DND-41 (cell line): ENCODE measurements at regions not wholly inside any gene's neighbourhood (a gene's known extent, or its start where the extent isn't known, plus 50 kb on each side); places are given as distances from the start of the nearest gene placed in this dataset.

Experiments used
- ATAC-seq: fragments of 200-7000 bp; cut with Tn5 transposase; 3 replicates; pipeline ENCODE4 v1.9.1; 2021; ENCODE audit warnings: low read depth; ENCODE audit not compliant: insufficient read depth
- DNase-seq: peaks from one replicate; pipeline ENCODE4 v3.0.0-alpha.2; 2020
- H2AFZ ChIP-seq: 2 replicates; pipeline ENCODE4 v1.6.0; 2012; ENCODE audit warnings: low read depth, low read length
- H3K27ac ChIP-seq: 2 replicates; pipeline ENCODE4 v1.5.1; 2012; ENCODE audit warnings: low read length, inconsistent platforms
- H3K27me3 ChIP-seq: fragments of 200-600 bp; sonication (generic); 2 replicates; pipeline ENCODE4 v1.6.0; 2012; ENCODE audit warnings: low read length, mild to moderate bottlenecking, inconsistent platforms; ENCODE audit not compliant: insufficient read depth, poor library complexity
- H3K36me3 ChIP-seq: 2 replicates; pipeline ENCODE4 v1.5.1; 2012; ENCODE audit warnings: low read length, inconsistent platforms; ENCODE audit not compliant: insufficient read depth
- H3K4me1 ChIP-seq: 2 replicates; pipeline ENCODE4 v1.5.1; 2012; ENCODE audit warnings: mild to moderate bottlenecking, low read length; ENCODE audit not compliant: insufficient read depth
- H3K4me2 ChIP-seq: 2 replicates; pipeline ENCODE4 v1.6.0; 2012; ENCODE audit warnings: mild to moderate bottlenecking, moderate library complexity, low read length, inconsistent platforms; ENCODE audit not compliant: insufficient read depth
- H3K4me3 ChIP-seq, 2 experiments: fragments of 200-600 bp in 1 of 2; shearing (Covaris generic) in 1 of 2; 2 replicates each; pipeline ENCODE4 v1.5.1; 2012 to 2016; ENCODE audit warnings: inconsistent platforms in 2 of 2, low read length in 2 of 2, mild to moderate bottlenecking in 2 of 2, low read depth in 1 of 2, moderate library complexity in 1 of 2
- H3K79me2 ChIP-seq: 2 replicates; pipeline ENCODE4 v1.6.0; 2012; ENCODE audit warnings: low read length, inconsistent platforms; ENCODE audit not compliant: insufficient read depth
- H3K9ac ChIP-seq: 2 replicates; pipeline ENCODE4 v1.6.0; 2012; ENCODE audit warnings: low read depth, mild to moderate bottlenecking, inconsistent platforms, low read length, moderate library complexity
- H3K9me3 ChIP-seq: 2 replicates; pipeline ENCODE4 v1.5.1; 2012; ENCODE audit warnings: low read length, moderate library complexity, mild to moderate bottlenecking, inconsistent platforms; ENCODE audit not compliant: insufficient read depth, severe bottlenecking
- H4K20me1 ChIP-seq: 2 replicates; pipeline ENCODE4 v1.6.0; 2012; ENCODE audit warnings: low read length; ENCODE audit not compliant: insufficient read depth
- EZH2 ChIP-seq: IDR thresholded peaks from 3 replicates; pipeline ENCODE4 v1.6.1; 2012; ENCODE audit warnings: borderline replicate concordance, low read depth, mild to moderate bottlenecking, moderate library complexity, low read length, inconsistent platforms; ENCODE audit not compliant: severe bottlenecking
- TF ChIP-seq, protein P1 (sequence below): IDR thresholded peaks from 2 replicates; pipeline ENCODE4 v1.5.1; 2012; ENCODE audit warnings: borderline replicate concordance, low read length, moderate library complexity, mild to moderate bottlenecking; ENCODE audit not compliant: poor library complexity, severe bottlenecking; ENCODE audit errors: extremely low read depth

DNA sequence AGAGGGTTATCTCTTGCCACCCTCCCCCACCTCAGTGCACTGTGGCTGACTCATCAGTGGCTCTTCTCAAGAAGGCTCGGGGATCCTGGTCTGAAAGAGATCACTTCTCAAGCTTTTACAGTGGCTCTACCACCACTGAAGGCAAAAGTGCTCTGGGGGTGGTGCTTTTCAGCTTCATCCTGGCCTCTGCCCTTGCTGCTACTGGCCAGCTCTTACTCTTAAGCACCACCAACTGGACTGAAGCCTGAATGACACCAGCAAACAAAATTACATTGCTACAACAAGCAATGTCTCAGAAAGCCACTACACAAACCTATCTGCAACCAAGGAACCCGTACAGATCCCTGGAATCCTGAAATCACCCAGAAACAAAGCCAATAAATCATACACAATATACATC is 402.1 kb downstream of the EPHA7 start:
- DNase-seq (no peak), ATAC-seq (no peak)
- no peaks in the 10 kb centered on the region for H3K36me3 ChIP-seq
- no peak overlapping the region for H3K4me3 ChIP-seq
- H3K79me2 ChIP-seq: no peaks in the 10 kb centered on the region
- no peaks in the 10 kb centered on the region for H3K27me3 ChIP-seq
- H3K4me1 ChIP-seq: no peaks in the 10 kb centered on the region
- H4K20me1 ChIP-seq: no peaks in the 10 kb centered on the region
- no peak overlapping the region for H3K27ac ChIP-seq
- H3K4me2 ChIP-seq: no peak overlapping the region
- TF ChIP-seq, protein P1, sequence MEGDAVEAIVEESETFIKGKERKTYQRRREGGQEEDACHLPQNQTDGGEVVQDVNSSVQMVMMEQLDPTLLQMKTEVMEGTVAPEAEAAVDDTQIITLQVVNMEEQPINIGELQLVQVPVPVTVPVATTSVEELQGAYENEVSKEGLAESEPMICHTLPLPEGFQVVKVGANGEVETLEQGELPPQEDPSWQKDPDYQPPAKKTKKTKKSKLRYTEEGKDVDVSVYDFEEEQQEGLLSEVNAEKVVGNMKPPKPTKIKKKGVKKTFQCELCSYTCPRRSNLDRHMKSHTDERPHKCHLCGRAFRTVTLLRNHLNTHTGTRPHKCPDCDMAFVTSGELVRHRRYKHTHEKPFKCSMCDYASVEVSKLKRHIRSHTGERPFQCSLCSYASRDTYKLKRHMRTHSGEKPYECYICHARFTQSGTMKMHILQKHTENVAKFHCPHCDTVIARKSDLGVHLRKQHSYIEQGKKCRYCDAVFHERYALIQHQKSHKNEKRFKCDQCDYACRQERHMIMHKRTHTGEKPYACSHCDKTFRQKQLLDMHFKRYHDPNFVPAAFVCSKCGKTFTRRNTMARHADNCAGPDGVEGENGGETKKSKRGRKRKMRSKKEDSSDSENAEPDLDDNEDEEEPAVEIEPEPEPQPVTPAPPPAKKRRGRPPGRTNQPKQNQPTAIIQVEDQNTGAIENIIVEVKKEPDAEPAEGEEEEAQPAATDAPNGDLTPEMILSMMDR: no peak
- no peak for TF ChIP-seq EZH2
- no peak overlapping the region for H3K9ac ChIP-seq
- H2AFZ ChIP-seq: no peak overlapping the region
- no peaks in the 10 kb centered on the region for H3K9me3 ChIP-seq

DNA sequence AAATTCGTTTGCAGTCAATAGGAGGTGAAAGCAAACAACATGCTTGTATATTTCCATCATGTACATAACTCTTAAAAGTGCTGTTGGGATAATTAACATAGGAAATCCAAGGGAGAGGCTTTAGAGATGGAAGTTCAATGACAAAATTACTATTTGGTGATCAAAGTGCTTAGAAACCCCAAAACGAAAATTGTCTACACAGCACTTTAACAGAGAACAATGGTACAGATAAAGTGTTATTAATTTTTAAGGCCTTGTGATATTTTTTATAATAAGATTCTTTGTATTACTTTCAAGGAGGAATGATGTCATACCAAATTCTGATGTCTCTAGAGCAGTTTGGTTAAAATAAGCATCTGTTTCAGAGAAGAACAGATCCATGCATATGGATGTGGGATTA is 406.3 kb downstream of the EPHA7 start:
- Histone ChIP-seq H3K4me3 (no peak overlapping the region), H3K27me3 (no peaks in the 10 kb centered on the region), H2AFZ (no peak overlapping the region), H3K4me2 (no peak overlapping the region), H3K36me3 (no peaks in the 10 kb centered on the region), H3K4me1 (no peaks in the 10 kb centered on the region), H4K20me1 (no peaks in the 10 kb centered on the region), H3K79me2 (no peaks in the 10 kb centered on the region), H3K9me3 (no peaks in the 10 kb centered on the region), H3K27ac (no peak overlapping the region), H3K9ac (no peak overlapping the region)
- ATAC-seq (no peak), DNase-seq (no peak)
- no peak for TF ChIP-seq EZH2
- TF ChIP-seq, protein P1: no peak

DNA sequence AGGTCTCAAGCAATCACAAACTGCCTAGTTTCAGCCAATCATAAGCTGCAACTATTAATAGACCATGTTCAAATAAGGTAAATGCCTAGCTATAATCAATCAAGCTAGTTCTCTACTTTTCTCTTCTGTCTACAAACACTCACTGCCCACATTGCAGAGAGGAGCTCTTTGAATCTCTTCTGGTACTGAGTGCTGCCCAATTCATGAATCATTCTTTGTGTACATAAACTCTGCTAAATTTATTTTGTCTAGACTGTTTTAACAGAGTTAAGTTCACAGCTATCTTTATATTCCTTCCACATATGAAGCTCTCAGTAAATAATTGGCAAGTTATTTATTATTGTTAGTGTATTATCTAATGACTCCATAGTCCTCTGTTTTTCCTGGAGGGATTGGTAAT is 411.0 kb downstream of the EPHA7 start:
- H3K27ac ChIP-seq: no peak overlapping the region
- H3K9me3 ChIP-seq: no peaks in the 10 kb centered on the region
- no peak overlapping the region for H2AFZ ChIP-seq
- no peak for TF ChIP-seq EZH2
- TF ChIP-seq, protein P1: no peak
- no peaks in the 10 kb centered on the region for H3K4me1 ChIP-seq
- no peak for DNase-seq
- no peak overlapping the region for H3K4me2 ChIP-seq
- H4K20me1 ChIP-seq: no peaks in the 10 kb centered on the region
- no peak overlapping the region for H3K9ac ChIP-seq
- no peaks in the 10 kb centered on the region for H3K36me3 ChIP-seq
- H3K27me3 ChIP-seq: no peaks in the 10 kb centered on the region
- H3K4me3 ChIP-seq: no peak overlapping the region
- no peak for ATAC-seq
- no peaks in the 10 kb centered on the region for H3K79me2 ChIP-seq

DNA sequence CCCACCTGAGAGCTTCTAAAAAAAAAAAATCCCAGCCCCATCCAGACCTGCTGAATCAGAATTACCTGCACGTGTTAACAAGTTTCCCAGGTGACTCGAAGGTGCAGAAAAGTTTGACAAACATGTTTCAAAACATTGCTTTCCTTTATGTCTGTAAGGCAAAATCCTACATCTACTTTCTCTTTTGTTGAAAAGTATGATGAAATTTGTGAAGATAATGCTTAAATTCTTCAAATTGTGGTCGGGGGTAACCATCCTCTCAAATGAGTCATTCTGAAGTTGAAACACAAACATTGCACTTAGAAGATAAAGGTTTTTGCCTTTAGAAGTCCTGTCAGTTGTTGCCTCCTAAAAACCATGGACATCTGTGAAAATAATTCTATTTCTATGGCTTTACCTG is 429.7 kb downstream of the EPHA7 start:
- H3K4me3 ChIP-seq: no peak overlapping the region
- H3K4me2 ChIP-seq: no peak overlapping the region
- TF ChIP-seq, protein P1: no peak
- TF ChIP-seq EZH2: no peak
- no peaks in the 10 kb centered on the region for H3K79me2 ChIP-seq
- no peaks in the 10 kb centered on the region for H3K9me3 ChIP-seq
- no peak overlapping the region for H3K9ac ChIP-seq
- H3K27me3 ChIP-seq: no peaks in the 10 kb centered on the region
- no peaks in the 10 kb centered on the region for H3K4me1 ChIP-seq
- H2AFZ ChIP-seq: no peak overlapping the region
- no peaks in the 10 kb centered on the region for H4K20me1 ChIP-seq
- no peaks in the 10 kb centered on the region for H3K36me3 ChIP-seq
- ATAC-seq: no peak
- no peak overlapping the region for H3K27ac ChIP-seq
- DNase-seq: no peak
